IMR-90 (cell line): ENCODE measurements at regions not wholly inside any gene's neighbourhood (a gene's known extent, or its start where the extent isn't known, plus 50 kb on each side); places are given as distances from the start of the nearest gene placed in this dataset.

Experiments used
- ATAC-seq: fragments of 200-7000 bp; cut with Tn5 transposase; 2 replicates; pipeline ENCODE4 v1.9.1; 2020; ENCODE audit warnings: low read depth, mild to moderate bottlenecking, moderate library complexity
- BruUV-seq: library from RNA; stranded (reverse); fragments of 400-500 nt; replicated peaks from 2 replicates; lab custom pipeline; 2021; lab: Mats Ljungman, UMichigan
- CTCF ChIA-PET: fragments of 300-600 bp; formaldehyde crosslinking; extraction: SDS; loops from one replicate; lab custom pipeline; 2021; ENCODE audit warnings: antibody characterized with exemption; lab: Yijun Ruan, JAX
- POLR2A ChIA-PET: fragments of 300-600 bp; sonication (Branson Sonifier 250); formaldehyde crosslinking; loops from one replicate; lab custom pipeline; 2022; ENCODE audit warnings: antibody characterized with exemption; ENCODE audit not compliant: unreplicated experiment; lab: Charles Lee
- DNase-seq: peaks from one replicate; pipeline ENCODE4 v3.0.0; 2013
- H2AFZ ChIP-seq: replicated peaks from 2 replicates; pipeline ENCODE3; 2013; ENCODE audit warnings: low read length, mild to moderate bottlenecking; ENCODE audit not compliant: poor library complexity
- H2AK5ac ChIP-seq: 2 replicates; pipeline ENCODE4 v1.6.1; 2013; ENCODE audit warnings: low read depth, low read length, inconsistent platforms
- H2AK9ac ChIP-seq: replicated peaks from 2 replicates; pipeline ENCODE3; 2013; ENCODE audit warnings: mild to moderate bottlenecking, low read depth, low read length, moderate library complexity; ENCODE audit not compliant: poor library complexity
- H2BK120ac ChIP-seq: 2 replicates; pipeline ENCODE4 v1.6.1; 2013; ENCODE audit warnings: low read depth, low read length, inconsistent platforms
- H2BK15ac ChIP-seq: 3 replicates; pipeline ENCODE4 v1.6.1; 2013; ENCODE audit warnings: low read depth, low read length, inconsistent platforms
- H2BK20ac ChIP-seq: 2 replicates; pipeline ENCODE4 v1.6.1; 2013; ENCODE audit warnings: low read depth, mild to moderate bottlenecking, inconsistent platforms, low read length, moderate library complexity
- H2BK5ac ChIP-seq: 2 replicates; pipeline ENCODE4 v1.6.1; 2013; ENCODE audit warnings: mild to moderate bottlenecking, low read depth, low read length, inconsistent platforms; ENCODE audit not compliant: poor library complexity, severe bottlenecking
- H3K14ac ChIP-seq: replicated peaks from 2 replicates; pipeline ENCODE4 v1.6.1; 2013; ENCODE audit warnings: low read depth, low read length, inconsistent platforms
- H3K18ac ChIP-seq: 2 replicates; pipeline ENCODE4 v1.6.1; 2013; ENCODE audit warnings: low read depth, low read length, control low read depth
- H3K23ac ChIP-seq: 2 replicates; pipeline ENCODE4 v1.6.1; 2013; ENCODE audit warnings: low read depth, low read length, inconsistent platforms
- H3K27ac ChIP-seq: 2 replicates; pipeline ENCODE4 v1.5.1; 2013; ENCODE audit warnings: mild to moderate bottlenecking, control low read depth, low read length; ENCODE audit not compliant: insufficient read depth
- H3K27me3 ChIP-seq: 2 replicates; pipeline ENCODE4 v1.6.1; 2013; ENCODE audit warnings: low read length; ENCODE audit not compliant: control insufficient read depth, insufficient read depth
- H3K36me3 ChIP-seq: 2 replicates; pipeline ENCODE4 v1.6.1; 2013; ENCODE audit warnings: low read length, mixed read lengths; ENCODE audit not compliant: control insufficient read depth, insufficient read depth
- H3K4ac ChIP-seq: 2 replicates; pipeline ENCODE4 v1.6.1; 2013; ENCODE audit warnings: low read depth, low read length, inconsistent platforms
- H3K4me1 ChIP-seq: 2 replicates; pipeline ENCODE4 v1.6.1; 2013; ENCODE audit warnings: low read length, mixed read lengths; ENCODE audit not compliant: control insufficient read depth, insufficient read depth
- H3K4me2 ChIP-seq: 2 replicates; pipeline ENCODE4 v1.6.1; 2013; ENCODE audit warnings: low read depth, mild to moderate bottlenecking, control low read depth, low read length, moderate library complexity
- H3K4me3 ChIP-seq: 2 replicates; pipeline ENCODE4 v1.5.1; 2013; ENCODE audit warnings: low read depth, mild to moderate bottlenecking, control low read depth, low read length, moderate library complexity; ENCODE audit not compliant: insufficient read depth
- H3K56ac ChIP-seq: 2 replicates; pipeline ENCODE4 v1.6.1; 2013; ENCODE audit warnings: low read length, inconsistent platforms; ENCODE audit not compliant: insufficient read depth; ENCODE audit errors: extremely low read depth
- H3K79me1 ChIP-seq, 2 experiments: 2 replicates each; pipeline ENCODE4 v1.6.1; 2013; ENCODE audit warnings: low read length in 2 of 2, inconsistent platforms in 1 of 2, low read depth in 1 of 2
- H3K9ac ChIP-seq: 2 replicates; pipeline ENCODE4 v1.6.1; 2013; ENCODE audit warnings: low read depth, low read length, control low read depth
- H3K9me1 ChIP-seq: 2 replicates; pipeline ENCODE4 v1.6.1; 2013; ENCODE audit warnings: low read length, inconsistent platforms; ENCODE audit not compliant: insufficient read depth
- H3K9me3 ChIP-seq: 2 replicates; pipeline ENCODE4 v1.6.1; 2013; ENCODE audit warnings: low read length; ENCODE audit not compliant: control insufficient read depth, insufficient read depth
- H4K20me1 ChIP-seq: 2 replicates; pipeline ENCODE4 v1.6.1; 2013; ENCODE audit warnings: low read length, inconsistent platforms; ENCODE audit not compliant: insufficient read depth
- H4K5ac ChIP-seq: 2 replicates; pipeline ENCODE4 v1.6.1; 2013; ENCODE audit warnings: mild to moderate bottlenecking, low read depth, low read length, control low read depth
- H4K8ac ChIP-seq, 2 experiments: 2 replicates each; pipeline ENCODE4 v1.6.1; 2013; ENCODE audit warnings: low read depth in 2 of 2, low read length in 2 of 2, control low read depth in 1 of 2, inconsistent platforms in 1 of 2
- H4K91ac ChIP-seq: 2 replicates; pipeline ENCODE4 v1.6.1; 2013; ENCODE audit warnings: low read depth, low read length, inconsistent platforms; ENCODE audit not compliant: insufficient read depth
- BHLHE40 ChIP-seq: fragments of 150-350 bp; IDR thresholded peaks from 2 replicates; pipeline ENCODE4 v1.6.1; 2016; ENCODE audit warnings: mild to moderate bottlenecking, low read depth, low read length
- CEBPB ChIP-seq: IDR thresholded peaks from 2 replicates; pipeline ENCODE4 v1.6.1; 2012; ENCODE audit warnings: low read depth, low read length, improper control_type of control experiment
- CTCF ChIP-seq: conservative IDR thresholded peaks from 2 replicates; pipeline ENCODE4 v1.5.1; 2012; ENCODE audit warnings: mild to moderate bottlenecking, low read depth, low read length, improper control_type of control experiment
- ELK1 ChIP-seq: fragments of 150-350 bp; IDR thresholded peaks from 2 replicates; pipeline ENCODE4 v1.6.1; 2016; ENCODE audit warnings: low read depth, mild to moderate bottlenecking, low read length, moderate library complexity, borderline replicate concordance
- FOS ChIP-seq: fragments of 150-350 bp; IDR thresholded peaks from 2 replicates; pipeline ENCODE4 v1.6.1; 2016; ENCODE audit warnings: low read depth, low read length
- MAFK ChIP-seq: IDR thresholded peaks from 2 replicates; pipeline ENCODE4 v1.6.1; 2012; ENCODE audit warnings: low read depth, low read length, improper control_type of control experiment
- MAZ ChIP-seq: IDR thresholded peaks from 2 replicates; pipeline ENCODE4 v1.6.1; 2012; ENCODE audit warnings: low read depth, mild to moderate bottlenecking, low read length, improper control_type of control experiment, moderate library complexity, borderline replicate concordance
- MXI1 ChIP-seq: IDR thresholded peaks from 2 replicates; pipeline ENCODE4 v1.6.1; 2012; ENCODE audit warnings: low read depth, mild to moderate bottlenecking, low read length, moderate library complexity, borderline replicate concordance
- NFE2L2 ChIP-seq: fragments of 150-350 bp; IDR thresholded peaks from 2 replicates; pipeline ENCODE4 v1.6.1; 2016; ENCODE audit warnings: low read depth, mild to moderate bottlenecking, low read length
- POLR2A ChIP-seq: IDR thresholded peaks from 2 replicates; pipeline ENCODE4 v1.6.1; 2012; ENCODE audit warnings: mild to moderate bottlenecking, low read depth, low read length
- RAD21 ChIP-seq: IDR thresholded peaks from 2 replicates; pipeline ENCODE4 v1.6.1; 2012; ENCODE audit warnings: low read length, improper control_type of control experiment
- RCOR1 ChIP-seq: IDR thresholded peaks from 2 replicates; pipeline ENCODE4 v1.6.1; 2012; ENCODE audit warnings: mild to moderate bottlenecking, low read length, improper control_type of control experiment; ENCODE audit not compliant: insufficient replicate concordance
- RFX5 ChIP-seq: IDR thresholded peaks from 2 replicates; pipeline ENCODE4 v1.8.0; 2012; ENCODE audit warnings: low read depth, mild to moderate bottlenecking, low read length, moderate library complexity
- SMC3 ChIP-seq: fragments of 150-350 bp; IDR thresholded peaks from 2 replicates; pipeline ENCODE4 v1.6.1; 2016; ENCODE audit warnings: low read depth, mild to moderate bottlenecking, antibody characterized with exemption, low read length, moderate library complexity
- USF2 ChIP-seq: fragments of 150-350 bp; IDR thresholded peaks from 2 replicates; pipeline ENCODE4 v1.6.1; 2017; ENCODE audit warnings: mild to moderate bottlenecking, antibody characterized with exemption, low read length, low read depth
- whole genome bisulfite sequencing, 2 experiments: methylation state at CpG; one replicate each; pipeline versions ENCODE4 v1.1.5 to v1.1.7; 2013; ENCODE audit warnings: missing lambda C conversion rate in 2 of 2; ENCODE audit not compliant: insufficient read length in 1 of 2; ENCODE audit errors: extremely low coverage in 2 of 2; 5-methylcytosine and 5-hydroxymethylcytosine counted together
- dilution Hi-C: fragments of 300-500 bp; cut with HindIII; formaldehyde crosslinking; loops from one replicate; pipeline ENCODE4 v1.14.3; 2018; ENCODE audit warnings: low sequenced_read_pairs; ENCODE audit not compliant: unreplicated experiment
- in situ Hi-C: fragments of 300-500 bp; cut with MboI; formaldehyde crosslinking; loops from 3 replicates; pipeline ENCODE4 v1.14.3; 2019; ENCODE audit warnings: low sequenced_read_pairs, inconsistent platforms, mixed read lengths
- intact Hi-C: fragments of 100-400 bp; cut with micrococcal nuclease; formaldehyde crosslinking; loops from 2 replicates; pipeline ENCODE4 v1.10.0; 2022

GRCh38 chr7:84923348-84923747 lies 263.5 kb downstream of the SEMA3D start:
- H2AK9ac ChIP-seq = no peak overlapping the region
- no peak overlapping the region for H2BK15ac ChIP-seq
- peaks cover 6% of the 10 kb centered on the region for H3K9me3 ChIP-seq
- H3K36me3 ChIP-seq = no peaks in the 10 kb centered on the region
- TF ChIP-seq SMC3 (no peak), CEBPB (no peak), POLR2A (no peak), RCOR1 (no peak), FOS (no peak), ELK1 (no peak), MAZ (no peak), CTCF (no peak), MXI1 (no peak), MAFK (no peak), RFX5 (no peak), BHLHE40 (no peak), RAD21 (no peak), USF2 (no peak), NFE2L2 (no peak)
- H3K4me3 ChIP-seq = no peak overlapping the region
- H3K4me2 ChIP-seq = no peak overlapping the region
- BruUV-seq = no TSS peak
- H3K56ac ChIP-seq = no peak overlapping the region
- no peak overlapping the region for H3K23ac ChIP-seq
- H2BK5ac ChIP-seq = no peak overlapping the region
- intact Hi-C loops (no loop called here), in situ Hi-C loops (no loop called here), dilution Hi-C loops (no loop called here)
- no peak overlapping the region for H3K18ac ChIP-seq
- H4K5ac ChIP-seq = no peak overlapping the region
- POLR2A ChIA-PET = interaction anchor here (0.6 kb wide), 1 partner anchor 768 kb away, joined by 3 read pairs; no protein-coding TSS in a partner anchor
- no peak overlapping the region for H2BK120ac ChIP-seq
- no peak overlapping the region for H4K8ac ChIP-seq
- no peak overlapping the region for H3K27ac ChIP-seq
- WGBS, 2 experiments = no CpG with 5 or more reads among the region's 1 CpG
- no peak overlapping the region for H3K14ac ChIP-seq
- H3K9me1 ChIP-seq = no peaks in the 10 kb centered on the region
- no peak overlapping the region for H2BK20ac ChIP-seq
- ATAC-seq = no peak
- no peak overlapping the region for H3K4ac ChIP-seq
- H2AK5ac ChIP-seq = no peak overlapping the region
- no peaks in the 10 kb centered on the region for H3K27me3 ChIP-seq
- H3K9ac ChIP-seq = no peak overlapping the region
- no peak overlapping the region for H2AFZ ChIP-seq
- DNase-seq = no peak
- H3K79me1 ChIP-seq = no peaks in the 10 kb centered on the region
- no peaks in the 10 kb centered on the region for H4K20me1 ChIP-seq
- H4K91ac ChIP-seq = no peak overlapping the region
- CTCF ChIA-PET = no interaction called here
- H3K4me1 ChIP-seq = no peaks in the 10 kb centered on the region
